ENCODE measurements at regions not wholly inside any gene's neighbourhood (a gene's known extent, or its start where the extent isn't known, plus 50 kb on each side); places are given as distances from the start of the nearest gene placed in this dataset.

- Histone ChIP-seq H3K9ac (ENCODE audit: low read depth, low read length, poor library complexity, severe bottlenecking) (peak overlapping the region; percentile 68), H3F3A (ENCODE audit: low read depth) (no peaks in the 10 kb centered on the region), H3K36me3 (ENCODE audit: insufficient read depth, low read length) (no peaks in the 10 kb centered on the region), H3K4me3 (ENCODE audit: low read length, poor library complexity, severe bottlenecking) (no peak overlapping the region), H3K27me3 (ENCODE audit: insufficient read depth, low read length, poor library complexity, severe bottlenecking) (no peaks in the 10 kb centered on the region), H3K79me2 (ENCODE audit: insufficient read depth, low read length) (no peaks in the 10 kb centered on the region), H4K20me1 (ENCODE audit: insufficient read depth, low read length, poor library complexity, severe bottlenecking) (no peaks in the 10 kb centered on the region), H2AFZ (ENCODE audit: low read length) (no peak overlapping the region), H3K9me2 (replicated peaks; ENCODE audit: low read depth, low read length) (no peaks in the 10 kb centered on the region), H3K9me3 (ENCODE audit: insufficient read depth, low read depth, low read length) (no peaks in the 10 kb centered on the region), H3K4me1 (ENCODE audit: insufficient read depth, low read length, poor library complexity, severe bottlenecking) (peaks cover 33% of the 10 kb centered on the region), H3K4me2 (ENCODE audit: low read depth, low read length, poor library complexity, severe bottlenecking) (peak overlapping the region; percentile 75)
- TF ChIP-seq CTCF (conservative IDR thresholded peaks at IDR 0.05; ENCODE audit: low read length) (no peak), EZH2phosphoT487 (IDR thresholded peaks at IDR 0.05; ENCODE audit: borderline replicate concordance) (no peak)
These were observed 83.3 kb upstream of the COL5A1 start for GRCh38 chr9:134558124-134558905.

- no peaks in the 10 kb centered on the region for H3F3A ChIP-seq (ENCODE audit: low read depth)
- H3K36me3 ChIP-seq (ENCODE audit: insufficient read depth, low read length) = no peaks in the 10 kb centered on the region
- no peak overlapping the region for H3K4me3 ChIP-seq (ENCODE audit: low read length, poor library complexity, severe bottlenecking)
- H3K9me3 ChIP-seq (ENCODE audit: insufficient read depth, low read depth, low read length) = no peaks in the 10 kb centered on the region
- H3K4me2 ChIP-seq (ENCODE audit: low read depth, low read length, poor library complexity, severe bottlenecking) = peak overlapping the region; percentile 75
- H3K4me1 ChIP-seq (ENCODE audit: insufficient read depth, low read length, poor library complexity, severe bottlenecking) = peaks cover 33% of the 10 kb centered on the region
- H3K27me3 ChIP-seq (ENCODE audit: insufficient read depth, low read length, poor library complexity, severe bottlenecking) = no peaks in the 10 kb centered on the region
- H3K9me2 ChIP-seq (replicated peaks; ENCODE audit: low read depth, low read length) = no peaks in the 10 kb centered on the region
- no peak overlapping the region for H2AFZ ChIP-seq (ENCODE audit: low read length)
- TF ChIP-seq EZH2phosphoT487 (IDR thresholded peaks at IDR 0.05; ENCODE audit: borderline replicate concordance) (no peak), CTCF (conservative IDR thresholded peaks at IDR 0.05; ENCODE audit: low read length) (no peak)
- no peaks in the 10 kb centered on the region for H4K20me1 ChIP-seq (ENCODE audit: insufficient read depth, low read length, poor library complexity, severe bottlenecking)
- H3K9ac ChIP-seq (ENCODE audit: low read depth, low read length, poor library complexity, severe bottlenecking) = peak overlapping the region; percentile 68
- no peaks in the 10 kb centered on the region for H3K79me2 ChIP-seq (ENCODE audit: insufficient read depth, low read length)
These were observed 82.6 kb upstream of the COL5A1 start for GRCh38 chr9:134559013-134559412.

GRCh38 chr9:134560206-134560605, 81.4 kb upstream of the COL5A1 start:
- no peaks in the 10 kb centered on the region for H3K27me3 ChIP-seq (ENCODE audit: insufficient read depth, low read length, poor library complexity, severe bottlenecking)
- H3K79me2 ChIP-seq (ENCODE audit: insufficient read depth, low read length) = no peaks in the 10 kb centered on the region
- peaks cover 33% of the 10 kb centered on the region for H3K4me1 ChIP-seq (ENCODE audit: insufficient read depth, low read length, poor library complexity, severe bottlenecking)
- H3K9me3 ChIP-seq (ENCODE audit: insufficient read depth, low read depth, low read length) = no peaks in the 10 kb centered on the region
- peak overlapping the region; percentile 75 for H3K4me2 ChIP-seq (ENCODE audit: low read depth, low read length, poor library complexity, severe bottlenecking)
- H3K4me3 ChIP-seq (ENCODE audit: low read length, poor library complexity, severe bottlenecking) = peak overlapping the region; percentile 68
- no peaks in the 10 kb centered on the region for H3K36me3 ChIP-seq (ENCODE audit: insufficient read depth, low read length)
- H3K9ac ChIP-seq (ENCODE audit: low read depth, low read length, poor library complexity, severe bottlenecking) = peak overlapping the region; percentile 68
- H2AFZ ChIP-seq (ENCODE audit: low read length) = no peak overlapping the region
- no peak for TF ChIP-seq CTCF (conservative IDR thresholded peaks at IDR 0.05; ENCODE audit: low read length)
- no peak for TF ChIP-seq EZH2phosphoT487 (IDR thresholded peaks at IDR 0.05; ENCODE audit: borderline replicate concordance)
- no peaks in the 10 kb centered on the region for H4K20me1 ChIP-seq (ENCODE audit: insufficient read depth, low read length, poor library complexity, severe bottlenecking)
- no peaks in the 10 kb centered on the region for H3F3A ChIP-seq (ENCODE audit: low read depth)
- no peaks in the 10 kb centered on the region for H3K9me2 ChIP-seq (replicated peaks; ENCODE audit: low read depth, low read length)
